ELF-1 (cell line): ENCODE measurements at regions not wholly inside any gene's neighbourhood (a gene's known extent, or its start where the extent isn't known, plus 50 kb on each side); places are given as distances from the start of the nearest gene placed in this dataset.
"Not testable (repeated sequence)": the region's sequence is repeated elsewhere in the genome, so short reads cannot be mapped to it uniquely, and the experiment has no call there.

Experiments
- DNase-seq: peaks from one replicate; pipeline ENCODE4 v3.0.0-alpha.2; 2016; ENCODE audit warnings: low read depth, low spot score

- DNase-seq, result no peak
Observed at GRCh38 chrX:65331371-65331770, 203.2 kb downstream of the LAS1L start.

- peak; percentile 95 for DNase-seq
Observed at GRCh38 chrX:65300104-65300809, 234.3 kb downstream of the LAS1L start.

GRCh38 chrX:65282905-65283304 lies 251.7 kb downstream of the LAS1L start:
- DNase-seq, result not testable (repeated sequence)

GRCh38 chrX:65273152-65273551 lies 261.4 kb downstream of the LAS1L start:
- DNase-seq, result no peak

GRCh38 chrX:65266482-65266881 lies 268.1 kb downstream of the LAS1L start:
- DNase-seq, result peak; percentile 44

GRCh38 chrX:65253817-65254216 lies 277.6 kb upstream of the ZC4H2 start:
- DNase-seq, result no peak

GRCh38 chrX:65241059-65241721 lies 264.9 kb upstream of the ZC4H2 start:
- DNase-seq, result peak; percentile 33

GRCh38 chrX:65203545-65203944 lies 227.3 kb upstream of the ZC4H2 start:
- no peak for DNase-seq

GRCh38 chrX:65196758-65197360 lies 220.6 kb upstream of the ZC4H2 start:
- DNase-seq, result peak; percentile 96

- DNase-seq, result peak; percentile 62
Observed at GRCh38 chrX:65195621-65196020, 219.4 kb upstream of the ZC4H2 start.

- no peak for DNase-seq
Observed at GRCh38 chrX:65194547-65194946, 218.3 kb upstream of the ZC4H2 start.

GRCh38 chrX:65163325-65163724 lies 187.1 kb upstream of the ZC4H2 start:
- DNase-seq, result not testable (repeated sequence)

- DNase-seq, result no peak
Observed at GRCh38 chrX:65148232-65148631, 172.0 kb upstream of the ZC4H2 start.

- DNase-seq, result peak; percentile 31
Observed at GRCh38 chrX:65136424-65136823, 160.2 kb upstream of the ZC4H2 start.

- no peak for DNase-seq
Observed at GRCh38 chrX:65127842-65128241, 151.6 kb upstream of the ZC4H2 start.

- DNase-seq, result no peak
Observed at GRCh38 chrX:65098851-65099250, 122.6 kb upstream of the ZC4H2 start.

- no peak for DNase-seq
Observed at GRCh38 chrX:65093658-65094057, 117.4 kb upstream of the ZC4H2 start.

- no peak for DNase-seq
Observed at GRCh38 chrX:65073233-65073632, 97.0 kb upstream of the ZC4H2 start.

- DNase-seq, result no peak
Observed at GRCh38 chrX:65072590-65072989, 96.3 kb upstream of the ZC4H2 start.

- not testable (repeated sequence) for DNase-seq
Observed at GRCh38 chrX:65058626-65059025, 82.4 kb upstream of the ZC4H2 start.

- no peak for DNase-seq
Observed at GRCh38 chrX:65045001-65045400, 68.8 kb upstream of the ZC4H2 start.

- no peak for DNase-seq
Observed at GRCh38 chrX:65035446-65035770, 59.2 kb upstream of the ZC4H2 start.
